GM12875 (cell line): ENCODE measurements at regions not wholly inside any gene's neighbourhood (a gene's known extent, or its start where the extent isn't known, plus 50 kb on each side); places are given as distances from the start of the nearest gene placed in this dataset.

Source experiments
- H3K4me3 ChIP-seq: one replicate; pipeline ENCODE4 v1.5.1; 2011; ENCODE audit warnings: low read depth, low read length, control low read depth
- CTCF ChIP-seq: IDR thresholded peaks from 2 replicates; pipeline ENCODE4 v1.5.1; 2011; ENCODE audit warnings: low read depth, mild to moderate bottlenecking, control low read depth, inconsistent platforms, low read length, moderate library complexity, borderline replicate concordance; ENCODE audit not compliant: insufficient read depth

- no peak overlapping the region for H3K4me3 ChIP-seq
- no peak for TF ChIP-seq CTCF
Observed at GRCh38 chr14:71463807-71464206, 468.4 kb upstream of the RGS6 start.

DNA sequence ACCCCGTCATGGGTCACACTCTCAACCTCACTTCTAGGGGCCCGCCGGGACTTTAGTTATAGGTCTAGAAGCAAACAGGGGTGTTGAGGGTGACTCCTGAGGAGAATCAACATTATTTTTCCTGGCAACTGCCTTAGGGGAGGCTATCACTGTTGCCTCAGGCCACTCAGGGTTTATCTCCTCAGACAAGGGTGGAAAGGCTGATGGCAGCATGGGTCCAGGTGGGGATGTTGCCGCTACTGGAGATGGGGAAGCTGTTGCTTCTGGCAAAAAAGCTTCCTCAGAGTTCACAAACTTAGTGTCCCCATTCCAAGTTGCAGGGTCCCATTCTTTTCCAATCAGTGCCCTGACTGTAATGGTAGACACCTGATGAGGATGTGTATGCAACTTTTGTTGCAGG is 467.4 kb upstream of the RGS6 start:
- TF ChIP-seq CTCF, result no peak

DNA sequence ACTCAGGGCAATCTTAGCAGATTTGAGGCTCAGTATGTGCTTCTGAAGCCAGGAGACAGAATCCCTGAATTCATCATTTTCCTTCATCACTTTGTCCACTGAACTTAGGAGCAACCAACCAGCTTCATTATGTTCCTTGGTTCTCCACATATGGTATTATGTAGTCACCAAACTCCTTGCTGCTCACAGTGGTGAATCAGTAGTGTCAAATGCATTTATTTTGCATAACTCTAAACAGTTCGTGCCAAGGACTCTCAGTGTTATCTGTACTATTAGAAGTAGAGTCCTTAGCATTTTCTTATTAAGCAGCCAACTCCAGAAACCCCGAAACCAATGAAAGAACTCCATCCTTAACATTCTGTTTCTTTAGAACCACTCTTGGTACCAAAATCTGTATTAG is 466.9 kb upstream of the RGS6 start:
- no peak overlapping the region for H3K4me3 ChIP-seq
- no peak for TF ChIP-seq CTCF

More for the DNA sequence above, 467.4 kb upstream of the RGS6 start:
- no peak overlapping the region for H3K4me3 ChIP-seq

GRCh38 chr14:71466251-71466650 is 466.0 kb upstream of the RGS6 start:
- TF ChIP-seq CTCF, result no peak
- H3K4me3 ChIP-seq, result no peak overlapping the region

GRCh38 chr14:71466946-71467345 is 465.3 kb upstream of the RGS6 start:
- H3K4me3 ChIP-seq, result no peak overlapping the region
- TF ChIP-seq CTCF, result no peak

DNA sequence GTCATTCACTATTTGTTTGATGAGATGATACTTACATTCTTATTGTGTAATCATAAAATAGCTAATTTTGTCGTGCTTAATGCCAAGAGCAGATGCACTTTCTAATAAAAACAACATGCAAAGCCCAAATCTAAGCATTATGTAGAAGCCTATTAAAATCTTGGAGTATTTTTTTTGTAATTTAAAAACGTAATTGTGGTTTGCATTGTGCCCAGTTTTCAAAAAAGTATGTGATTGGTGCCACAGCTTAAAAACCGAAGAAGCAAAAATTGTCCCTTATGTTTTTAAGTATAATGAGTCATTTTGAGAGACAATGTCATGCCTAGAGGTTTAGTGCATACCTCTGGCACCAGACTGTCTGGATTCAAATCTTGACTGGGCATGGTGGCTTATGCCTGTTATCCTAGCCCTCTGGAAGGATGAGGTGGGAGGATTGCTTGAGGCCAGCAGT is 464.8 kb upstream of the RGS6 start:
- TF ChIP-seq CTCF, result no peak
- H3K4me3 ChIP-seq, result no peak overlapping the region

- no peak for TF ChIP-seq CTCF
Observed at GRCh38 chr14:71468701-71469100, 463.5 kb upstream of the RGS6 start.

More at GRCh38 chr14:71468701-71469100, 463.5 kb upstream of the RGS6 start:
- H3K4me3 ChIP-seq, result no peak overlapping the region
